ENCODE measurements at regions not wholly inside any gene's neighbourhood (a gene's known extent, or its start where the extent isn't known, plus 50 kb on each side); places are given as distances from the start of the nearest gene placed in this dataset.

- no peak overlapping the region for H2AFZ ChIP-seq (ENCODE audit: low read length)
- H2BK12ac ChIP-seq (ENCODE audit: low read length) = no peak overlapping the region
- H3K14ac ChIP-seq (ENCODE audit: low read length) = no peak overlapping the region
- no CpG with 5 or more reads among the region's 1 CpG for WGBS, 2 donors (ENCODE audit: extremely low coverage in 2 of 2, insufficient read length in 2 of 2, insufficient replicate concordance in 1 of 2)
- H2BK15ac ChIP-seq (ENCODE audit: low read length) = no peak overlapping the region
- H2AK5ac ChIP-seq (ENCODE audit: low read depth, low read length) = no peak overlapping the region
- H3K4ac ChIP-seq (ENCODE audit: low read length) = no peak overlapping the region
- no peak overlapping the region for H3K9ac ChIP-seq (ENCODE audit: low read depth, low read length, poor library complexity)
- H3K9me3 ChIP-seq (replicated peaks in 1 of 2; ENCODE audit: control insufficient read depth in 2 of 2, insufficient read depth in 1 of 2, low read depth in 1 of 2, low read length in 2 of 2) = no peaks in the 10 kb centered on the region
- no peak overlapping the region for H3K27ac ChIP-seq (replicated peaks; ENCODE audit: low read length)
- H3K27me3 ChIP-seq (ENCODE audit: control insufficient read depth in 3 of 3, insufficient read depth in 3 of 3, low read depth in 1 of 3, low read length in 3 of 3) = no peaks in the 10 kb centered on the region
- H3K4me3 ChIP-seq (ENCODE audit: low read length in 2 of 2) = no peak overlapping the region
- H3K36me3 ChIP-seq (replicated peaks in 1 of 2; ENCODE audit: control insufficient read depth in 2 of 2, insufficient read depth in 2 of 2, low read length in 2 of 2) = no peaks in the 10 kb centered on the region
- no peak overlapping the region for H4K91ac ChIP-seq (ENCODE audit: low read depth, low read length, poor library complexity)
- no peak overlapping the region for H2BK120ac ChIP-seq (ENCODE audit: low read depth, low read length)
- H4K8ac ChIP-seq (ENCODE audit: low read depth, low read length) = no peak overlapping the region
- no peaks in the 10 kb centered on the region for H3K79me1 ChIP-seq (ENCODE audit: low read depth, low read length)
- no peak for DNase-seq (ENCODE audit: low spot score)
- no peak overlapping the region for H2BK5ac ChIP-seq (ENCODE audit: low read length)
- H3K18ac ChIP-seq (ENCODE audit: low read length) = no peak overlapping the region
- H3K4me2 ChIP-seq (ENCODE audit: insufficient read depth, low read length, poor library complexity, severe bottlenecking) = no peak overlapping the region
- H3K23ac ChIP-seq (ENCODE audit: low read depth, low read length, poor library complexity) = no peak overlapping the region
- peaks cover 0 to 2% of the 10 kb centered on the region in 2 donors for H3K4me1 ChIP-seq (ENCODE audit: control insufficient read depth in 2 of 2, insufficient read depth in 1 of 2, low read depth in 1 of 2, low read length in 2 of 2)
These were observed 142.5 kb upstream of the PRKCQ start for GRCh38 chr10:6722616-6723004.

GRCh38 chr10:6721964-6722615, 142.0 kb upstream of the PRKCQ start:
- no CpG with 5 or more reads among the region's 11 CpGs for WGBS, 2 donors (ENCODE audit: extremely low coverage in 2 of 2, insufficient read length in 2 of 2, insufficient replicate concordance in 1 of 2)
- no peaks in the 10 kb centered on the region for H3K79me1 ChIP-seq (ENCODE audit: low read depth, low read length)
- H3K9me3 ChIP-seq (replicated peaks in 1 of 2; ENCODE audit: control insufficient read depth in 2 of 2, insufficient read depth in 1 of 2, low read depth in 1 of 2, low read length in 2 of 2) = no peaks in the 10 kb centered on the region

GRCh38 chr10:6721480-6721879, 141.4 kb upstream of the PRKCQ start:
- Histone ChIP-seq H2BK5ac (ENCODE audit: low read length) (no peak overlapping the region), H3K9me3 (replicated peaks in 1 of 2; ENCODE audit: control insufficient read depth in 2 of 2, insufficient read depth in 1 of 2, low read depth in 1 of 2, low read length in 2 of 2) (no peaks in the 10 kb centered on the region), H3K14ac (ENCODE audit: low read length) (no peak overlapping the region), H2BK12ac (ENCODE audit: low read length) (no peak overlapping the region), H3K27ac (replicated peaks; ENCODE audit: low read length) (no peak overlapping the region), H4K8ac (ENCODE audit: low read depth, low read length) (no peak overlapping the region), H3K18ac (ENCODE audit: low read length) (no peak overlapping the region), H3K27me3 (ENCODE audit: control insufficient read depth in 3 of 3, insufficient read depth in 3 of 3, low read depth in 1 of 3, low read length in 3 of 3) (no peaks in the 10 kb centered on the region), H3K4me1 (ENCODE audit: control insufficient read depth in 2 of 2, insufficient read depth in 1 of 2, low read depth in 1 of 2, low read length in 2 of 2) (peaks cover 0 to 2% of the 10 kb centered on the region in 2 donors), H3K9ac (ENCODE audit: low read depth, low read length, poor library complexity) (no peak overlapping the region), H2AK5ac (ENCODE audit: low read depth, low read length) (no peak overlapping the region), H2BK120ac (ENCODE audit: low read depth, low read length) (no peak overlapping the region), H3K23ac (ENCODE audit: low read depth, low read length, poor library complexity) (no peak overlapping the region), H2BK15ac (ENCODE audit: low read length) (no peak overlapping the region), H3K4ac (ENCODE audit: low read length) (no peak overlapping the region), H3K4me3 (ENCODE audit: low read length in 2 of 2) (no peak overlapping the region), H2AFZ (ENCODE audit: low read length) (no peak overlapping the region), H3K4me2 (ENCODE audit: insufficient read depth, low read length, poor library complexity, severe bottlenecking) (no peak overlapping the region), H4K91ac (ENCODE audit: low read depth, low read length, poor library complexity) (no peak overlapping the region), H3K36me3 (replicated peaks in 1 of 2; ENCODE audit: control insufficient read depth in 2 of 2, insufficient read depth in 2 of 2, low read length in 2 of 2) (no peaks in the 10 kb centered on the region), H3K79me1 (ENCODE audit: low read depth, low read length) (no peaks in the 10 kb centered on the region)
- no CpG with 5 or more reads among the region's 7 CpGs for WGBS, 2 donors (ENCODE audit: extremely low coverage in 2 of 2, insufficient read length in 2 of 2, insufficient replicate concordance in 1 of 2)
- no peak for DNase-seq (ENCODE audit: low spot score)

More at GRCh38 chr10:6721964-6722615, 142.0 kb upstream of the PRKCQ start:
- Histone ChIP-seq H3K9ac (ENCODE audit: low read depth, low read length, poor library complexity) (no peak overlapping the region), H3K4me2 (ENCODE audit: insufficient read depth, low read length, poor library complexity, severe bottlenecking) (no peak overlapping the region), H2BK15ac (ENCODE audit: low read length) (no peak overlapping the region), H3K4me3 (ENCODE audit: low read length in 2 of 2) (no peak overlapping the region), H2BK12ac (ENCODE audit: low read length) (no peak overlapping the region), H3K18ac (ENCODE audit: low read length) (no peak overlapping the region), H4K8ac (ENCODE audit: low read depth, low read length) (no peak overlapping the region), H2BK5ac (ENCODE audit: low read length) (no peak overlapping the region), H3K27ac (replicated peaks; ENCODE audit: low read length) (no peak overlapping the region), H3K4ac (ENCODE audit: low read length) (no peak overlapping the region), H4K91ac (ENCODE audit: low read depth, low read length, poor library complexity) (no peak overlapping the region), H3K4me1 (ENCODE audit: control insufficient read depth in 2 of 2, insufficient read depth in 1 of 2, low read depth in 1 of 2, low read length in 2 of 2) (peaks cover 0 to 2% of the 10 kb centered on the region in 2 donors), H2AFZ (ENCODE audit: low read length) (no peak overlapping the region), H3K27me3 (ENCODE audit: control insufficient read depth in 3 of 3, insufficient read depth in 3 of 3, low read depth in 1 of 3, low read length in 3 of 3) (no peaks in the 10 kb centered on the region), H2AK5ac (ENCODE audit: low read depth, low read length) (no peak overlapping the region), H3K14ac (ENCODE audit: low read length) (no peak overlapping the region), H3K23ac (ENCODE audit: low read depth, low read length, poor library complexity) (no peak overlapping the region), H3K36me3 (replicated peaks in 1 of 2; ENCODE audit: control insufficient read depth in 2 of 2, insufficient read depth in 2 of 2, low read length in 2 of 2) (no peaks in the 10 kb centered on the region), H2BK120ac (ENCODE audit: low read depth, low read length) (no peak overlapping the region)
- no peak for DNase-seq (ENCODE audit: low spot score)

GRCh38 chr10:6719561-6719960, 139.5 kb upstream of the PRKCQ start:
- H3K4ac ChIP-seq (ENCODE audit: low read length) = no peak overlapping the region
- H3K27me3 ChIP-seq (ENCODE audit: control insufficient read depth in 3 of 3, insufficient read depth in 3 of 3, low read depth in 1 of 3, low read length in 3 of 3) = no peaks in the 10 kb centered on the region
- H2AFZ ChIP-seq (ENCODE audit: low read length) = no peak overlapping the region
- no peak overlapping the region for H3K9ac ChIP-seq (ENCODE audit: low read depth, low read length, poor library complexity)
- H3K4me1 ChIP-seq (ENCODE audit: control insufficient read depth in 2 of 2, insufficient read depth in 1 of 2, low read depth in 1 of 2, low read length in 2 of 2) = peaks cover 0 to 2% of the 10 kb centered on the region in 2 donors
- H3K18ac ChIP-seq (ENCODE audit: low read length) = no peak overlapping the region
- no peak overlapping the region for H2AK5ac ChIP-seq (ENCODE audit: low read depth, low read length)
- no peak for DNase-seq (ENCODE audit: low spot score)
- H3K23ac ChIP-seq (ENCODE audit: low read depth, low read length, poor library complexity) = no peak overlapping the region
- no peak overlapping the region for H2BK5ac ChIP-seq (ENCODE audit: low read length)
- no peak overlapping the region for H3K4me3 ChIP-seq (ENCODE audit: low read length in 2 of 2)
- no peaks in the 10 kb centered on the region for H3K79me1 ChIP-seq (ENCODE audit: low read depth, low read length)
- no peak overlapping the region for H2BK15ac ChIP-seq (ENCODE audit: low read length)
- H4K91ac ChIP-seq (ENCODE audit: low read depth, low read length, poor library complexity) = no peak overlapping the region
- no peak overlapping the region for H3K14ac ChIP-seq (ENCODE audit: low read length)
- no peak overlapping the region for H3K27ac ChIP-seq (replicated peaks; ENCODE audit: low read length)
- no peak overlapping the region for H2BK120ac ChIP-seq (ENCODE audit: low read depth, low read length)
- no peaks in the 10 kb centered on the region for H3K9me3 ChIP-seq (replicated peaks in 1 of 2; ENCODE audit: control insufficient read depth in 2 of 2, insufficient read depth in 1 of 2, low read depth in 1 of 2, low read length in 2 of 2)
- H2BK12ac ChIP-seq (ENCODE audit: low read length) = no peak overlapping the region
- no peak overlapping the region for H3K4me2 ChIP-seq (ENCODE audit: insufficient read depth, low read length, poor library complexity, severe bottlenecking)
- H3K36me3 ChIP-seq (replicated peaks in 1 of 2; ENCODE audit: control insufficient read depth in 2 of 2, insufficient read depth in 2 of 2, low read length in 2 of 2) = no peaks in the 10 kb centered on the region
- no CpG with 5 or more reads among the region's 2 CpGs for WGBS, 2 donors (ENCODE audit: extremely low coverage in 2 of 2, insufficient read length in 2 of 2, insufficient replicate concordance in 1 of 2)
- H4K8ac ChIP-seq (ENCODE audit: low read depth, low read length) = no peak overlapping the region

All from neuronal stem cell (in vitro differentiated cells).